Aorta (tissue), 5 donors: ENCODE measurements at regions not wholly inside any gene's neighbourhood (a gene's known extent, or its start where the extent isn't known, plus 50 kb on each side); places are given as distances from the start of the nearest gene placed in this dataset.

Experiments used
- ATAC-seq: fragments of 200-7000 bp; cut with Tn5 transposase; one replicate; pipeline ENCODE4 v1.9.1; 2022; ENCODE audit warnings: moderate library complexity; ENCODE audit not compliant: low FRiP score
- DNase-seq, 2 donors: peaks; one replicate each; pipeline ENCODE4 v3.0.0-alpha.2; 2020
- H3K27ac ChIP-seq, 2 donors: one replicate each; pipeline ENCODE4 v1.5.1; 2013; ENCODE audit warnings: low read length in 2 of 2, mild to moderate bottlenecking in 2 of 2, moderate library complexity in 2 of 2, control low read depth in 1 of 2, inconsistent platforms in 1 of 2, low read depth in 1 of 2
- H3K27me3 ChIP-seq, 2 donors: one replicate each; pipeline ENCODE4 v1.6.1; 2013; ENCODE audit warnings: control low read depth in 1 of 2, low read length in 1 of 2, mild to moderate bottlenecking in 1 of 2, moderate library complexity in 1 of 2; ENCODE audit not compliant: insufficient read depth in 2 of 2, control insufficient read depth in 1 of 2
- H3K36me3 ChIP-seq, 2 donors: one replicate each; pipeline ENCODE4 v1.6.1; 2013; ENCODE audit warnings: control low read depth in 1 of 2, low read length in 1 of 2, mild to moderate bottlenecking in 1 of 2; ENCODE audit not compliant: insufficient read depth in 2 of 2, control insufficient read depth in 1 of 2
- H3K4me1 ChIP-seq, 2 donors: one replicate each; pipeline ENCODE4 v1.6.1; 2013; ENCODE audit warnings: low read length in 2 of 2, control low read depth in 1 of 2, mild to moderate bottlenecking in 1 of 2, moderate library complexity in 1 of 2; ENCODE audit not compliant: insufficient read depth in 2 of 2, control insufficient read depth in 1 of 2
- H3K4me3 ChIP-seq, 2 donors: one replicate each; pipeline ENCODE4 v1.5.1; 2013; ENCODE audit warnings: low read length in 2 of 2, control low read depth in 1 of 2, mild to moderate bottlenecking in 1 of 2
- H3K9me3 ChIP-seq: one replicate; pipeline ENCODE4 v1.6.1; 2013; ENCODE audit warnings: mild to moderate bottlenecking, low read length; ENCODE audit not compliant: control insufficient read depth
- WGBS, 2 donors: extraction: QIAGEN DNeasy Blood & Tissue Kit; methylation state at CpG; one replicate each; pipeline ENCODE4 v1.1.7; 2013; 5-methylcytosine and 5-hydroxymethylcytosine counted together
- intact Hi-C, 2 donors: fragments of 100-400 bp; cut with DNase I; formaldehyde crosslinking; loops; one replicate each; pipeline versions ENCODE4 v1.14.2 to v1.15.0; 2022
- donor health status: healthy with polysubstance abuse.
- donor health status: Bipolar disorder and iron deficiency.
- donor health status: DM: no; HTN: no; CAD: no.
- donor health status: DM: no; HTN: no; CAD: no.
- donor health status: DM: yes; HTN: yes; CAD: no.

DNA sequence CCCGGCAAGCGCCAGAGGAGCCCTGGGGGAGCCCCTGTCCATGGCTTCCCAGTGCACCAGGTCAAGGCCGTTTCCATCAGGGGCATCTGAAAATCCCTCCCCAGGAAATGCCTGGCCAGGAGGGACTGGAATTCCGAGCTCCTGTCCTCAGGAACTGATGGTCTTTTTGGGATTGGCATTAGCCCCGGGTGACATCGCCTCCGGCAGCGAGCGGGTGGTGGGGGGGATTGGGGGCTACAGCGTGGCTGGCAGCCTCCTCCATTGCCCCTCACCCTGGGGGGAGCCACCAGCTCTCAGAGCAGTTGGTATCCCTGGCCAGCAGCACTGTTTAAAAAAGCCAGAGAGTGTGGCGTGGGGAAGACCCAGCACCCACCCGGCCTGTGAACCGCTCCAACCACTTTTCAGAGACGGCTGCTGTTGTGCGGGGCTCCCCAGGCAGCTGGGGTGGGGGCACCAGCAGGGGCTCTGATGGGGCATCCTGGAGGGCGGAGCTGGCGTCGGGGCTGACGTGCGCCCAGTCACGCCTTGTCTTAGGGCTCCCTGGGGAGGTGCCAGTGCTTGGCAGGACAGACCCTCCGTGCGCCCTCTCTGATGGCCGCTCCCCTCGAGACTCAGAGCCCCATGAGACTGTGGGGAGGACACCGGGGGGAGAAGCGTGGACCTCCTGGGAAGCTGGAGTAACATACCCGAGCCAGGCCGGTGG, 62.9 kb upstream of the TTC34 start:
- H3K27me3 ChIP-seq, result no peaks in the 10 kb centered on the region
- WGBS, 2 donors, result 68% methylated on average over 29 of the region's 29 CpGs
- no peak overlapping the region for H3K4me3 ChIP-seq
- ATAC-seq, result no peak
- no peaks in the 10 kb centered on the region for H3K36me3 ChIP-seq
- no peak overlapping the region for H3K27ac ChIP-seq
- H3K4me1 ChIP-seq, result no peaks in the 10 kb centered on the region
- H3K9me3 ChIP-seq, result no peaks in the 10 kb centered on the region
- intact Hi-C loops, result no loop called here
- peak in 1 of 2 donors; percentile 23 for DNase-seq

DNA sequence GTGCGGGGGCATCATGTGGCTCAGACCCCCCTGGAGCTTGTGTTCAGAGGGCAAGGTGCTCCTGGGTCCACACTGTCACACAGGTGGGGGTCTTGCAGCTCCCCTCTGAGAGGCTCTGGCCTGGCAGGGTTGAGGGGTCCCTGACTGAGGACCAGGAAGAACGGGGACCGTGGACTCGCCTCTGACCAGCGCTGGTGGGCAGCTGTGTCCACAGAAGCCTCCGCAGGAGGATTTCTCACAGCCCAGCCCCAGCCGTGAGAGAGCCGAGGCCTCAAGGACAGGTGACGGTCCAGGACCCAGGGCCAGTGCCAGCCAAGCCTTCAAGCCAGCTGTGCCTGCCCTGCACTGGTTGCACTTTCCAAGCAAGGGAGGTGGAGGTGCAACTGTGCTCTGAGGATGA, 63.5 kb upstream of the TTC34 start:
- no peak overlapping the region for H3K27ac ChIP-seq
- intact Hi-C loops, result no loop called here
- H3K4me3 ChIP-seq, result no peak overlapping the region
- no peaks in the 10 kb centered on the region for H3K4me1 ChIP-seq
- 91 to 92% methylated on average over 9 of the region's 9 CpGs for WGBS, 2 donors
- ATAC-seq (no peak), DNase-seq (no peak)
- H3K36me3 ChIP-seq, result no peaks in the 10 kb centered on the region
- no peaks in the 10 kb centered on the region for H3K27me3 ChIP-seq
- H3K9me3 ChIP-seq, result no peaks in the 10 kb centered on the region

DNA sequence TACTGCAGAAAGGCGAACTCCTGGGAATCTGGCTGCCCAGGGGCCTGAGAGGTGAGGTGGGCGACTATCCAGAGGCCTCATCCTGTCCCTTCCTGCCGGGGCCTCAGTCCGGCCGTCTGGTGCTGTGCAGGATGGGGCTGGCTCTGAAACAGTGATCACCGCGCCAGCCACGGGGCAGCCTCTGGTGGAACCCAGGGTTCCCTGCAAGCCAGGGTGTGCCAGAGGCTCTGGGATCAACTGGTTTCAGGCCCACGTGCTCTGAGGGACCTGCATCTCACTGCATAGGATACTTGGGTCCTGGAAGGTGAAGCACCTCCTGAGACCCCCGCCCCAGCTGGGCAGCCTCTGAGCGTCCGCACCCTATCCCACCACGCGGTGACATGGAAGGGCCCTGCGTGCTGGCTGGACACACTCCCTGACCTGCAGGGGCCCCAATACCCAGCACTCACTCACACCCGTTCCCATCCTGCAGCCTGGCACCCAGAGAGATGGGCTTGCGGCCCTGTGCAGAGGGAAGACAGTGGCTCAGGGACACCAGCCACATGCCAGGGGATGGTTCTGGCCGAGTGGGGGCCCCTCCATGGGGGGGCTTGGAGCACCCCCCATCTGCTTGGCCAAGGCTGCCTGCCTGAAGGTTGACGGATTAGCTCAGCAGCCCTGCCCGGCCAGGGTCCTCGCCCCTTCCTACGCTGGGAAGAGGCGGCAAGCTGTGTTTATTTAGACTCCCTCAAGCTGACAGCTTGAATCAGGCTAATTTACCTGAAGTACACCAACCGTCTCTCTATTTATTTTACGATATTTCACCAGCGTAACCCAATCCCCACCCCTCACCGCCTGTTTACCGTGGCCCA, 64.3 kb upstream of the TTC34 start:
- H3K4me1 ChIP-seq, result no peaks in the 10 kb centered on the region
- no peaks in the 10 kb centered on the region for H3K27me3 ChIP-seq
- H3K27ac ChIP-seq, result no peak overlapping the region
- intact Hi-C loops, result no loop called here
- H3K36me3 ChIP-seq, result no peaks in the 10 kb centered on the region
- H3K9me3 ChIP-seq, result no peaks in the 10 kb centered on the region
- DNase-seq (no peak), ATAC-seq (no peak)
- 88 to 90% methylated on average over 28 of the region's 28 CpGs for WGBS, 2 donors
- H3K4me3 ChIP-seq, result no peak overlapping the region

DNA sequence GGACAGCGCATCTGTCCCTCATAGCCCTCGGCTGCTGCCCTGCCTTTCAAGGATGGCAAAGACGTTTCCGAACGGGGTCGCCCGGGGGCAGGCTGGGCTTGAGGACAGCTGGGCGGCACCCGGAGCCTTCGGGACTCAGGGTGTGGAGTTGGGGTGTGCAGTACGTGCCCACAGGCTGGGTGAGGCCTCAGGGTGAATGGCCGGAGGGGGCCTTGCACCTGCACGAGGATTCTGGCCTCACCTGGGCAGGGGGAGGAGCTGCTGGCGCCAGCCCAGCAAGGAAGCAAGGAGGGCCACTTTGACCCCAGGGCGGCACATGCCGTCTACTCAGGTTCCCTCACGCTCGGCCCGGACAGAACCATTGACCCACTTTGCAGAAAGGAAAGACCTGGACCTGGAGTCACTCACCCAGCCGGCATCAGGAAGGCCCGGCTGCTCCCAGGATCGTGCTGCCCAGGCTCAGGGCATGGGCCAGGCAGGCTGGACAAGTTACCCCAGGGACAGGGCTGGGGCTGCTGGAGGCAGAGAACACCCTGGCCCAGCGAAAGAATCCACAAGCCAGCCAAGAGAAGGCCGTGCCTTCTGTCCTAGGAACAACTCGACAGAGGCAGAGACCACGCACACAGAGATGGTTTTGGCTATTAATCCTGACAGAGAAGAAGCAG, 65.1 kb upstream of the TTC34 start:
- H3K36me3 ChIP-seq, result no peaks in the 10 kb centered on the region
- no peaks in the 10 kb centered on the region for H3K27me3 ChIP-seq
- DNase-seq (no peak), ATAC-seq (no peak)
- 87 to 88% methylated on average over 26 of the region's 26 CpGs for WGBS, 2 donors
- H3K9me3 ChIP-seq, result peaks cover 6% of the 10 kb centered on the region
- no peak overlapping the region for H3K27ac ChIP-seq
- intact Hi-C loops, result no loop called here
- no peak overlapping the region for H3K4me3 ChIP-seq
- H3K4me1 ChIP-seq, result no peaks in the 10 kb centered on the region

DNA sequence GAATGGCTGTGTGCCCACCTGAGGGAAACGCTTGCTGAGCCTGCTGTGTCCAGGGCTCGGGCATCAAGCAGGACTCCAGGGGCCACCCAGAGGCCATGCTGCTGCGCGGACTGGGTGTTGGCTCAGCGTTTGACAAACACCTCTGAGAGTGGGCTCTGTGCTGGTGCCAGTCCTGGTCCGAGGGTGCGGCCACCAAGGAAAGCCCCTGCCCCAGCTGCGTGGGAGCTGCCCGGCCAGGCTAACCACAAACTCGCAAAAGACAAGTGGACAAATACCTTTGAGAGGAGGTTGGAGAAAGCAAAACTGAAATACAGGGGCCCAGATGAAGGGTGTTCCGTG, 65.6 kb upstream of the TTC34 start:
- ATAC-seq (no peak), DNase-seq (no peak)
- H3K27ac ChIP-seq, result no peak overlapping the region
- no peaks in the 10 kb centered on the region for H3K36me3 ChIP-seq
- H3K4me1 ChIP-seq, result no peaks in the 10 kb centered on the region
- H3K27me3 ChIP-seq, result no peaks in the 10 kb centered on the region
- H3K9me3 ChIP-seq, result peaks cover 6% of the 10 kb centered on the region
- H3K4me3 ChIP-seq, result no peak overlapping the region
- intact Hi-C loops, result no loop called here
- 89 to 92% methylated on average over 11 of the region's 11 CpGs for WGBS, 2 donors

DNA sequence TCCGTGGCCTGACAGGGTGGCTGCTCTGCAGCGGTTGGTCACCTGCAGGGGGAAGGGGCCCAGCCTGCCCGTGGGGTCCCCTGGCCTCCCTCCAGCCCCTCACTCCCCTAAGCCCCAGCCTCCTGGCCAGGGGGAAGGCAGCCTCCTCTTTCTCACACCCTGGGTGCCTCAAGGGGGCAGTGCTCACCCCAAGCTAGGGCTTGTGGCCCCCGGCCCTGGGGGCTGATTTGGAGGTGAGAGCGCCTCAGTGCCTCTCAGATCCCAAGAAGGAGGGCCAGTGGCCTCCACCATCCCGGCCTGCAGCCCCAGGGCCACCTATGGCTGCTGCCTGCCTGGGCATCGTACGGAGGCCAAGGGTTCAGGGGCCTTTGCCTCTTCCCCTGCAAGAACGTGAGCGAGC, 66.4 kb upstream of the TTC34 start:
- no peak overlapping the region for H3K4me3 ChIP-seq
- H3K9me3 ChIP-seq, result peaks cover 6% of the 10 kb centered on the region
- intact Hi-C loops, result no loop called here
- no peak for ATAC-seq
- no peaks in the 10 kb centered on the region for H3K27me3 ChIP-seq
- no peak for DNase-seq
- H3K36me3 ChIP-seq, result no peaks in the 10 kb centered on the region
- no peak overlapping the region for H3K27ac ChIP-seq
- WGBS, 2 donors, result 82% methylated on average over 10 of the region's 10 CpGs
- no peaks in the 10 kb centered on the region for H3K4me1 ChIP-seq

DNA sequence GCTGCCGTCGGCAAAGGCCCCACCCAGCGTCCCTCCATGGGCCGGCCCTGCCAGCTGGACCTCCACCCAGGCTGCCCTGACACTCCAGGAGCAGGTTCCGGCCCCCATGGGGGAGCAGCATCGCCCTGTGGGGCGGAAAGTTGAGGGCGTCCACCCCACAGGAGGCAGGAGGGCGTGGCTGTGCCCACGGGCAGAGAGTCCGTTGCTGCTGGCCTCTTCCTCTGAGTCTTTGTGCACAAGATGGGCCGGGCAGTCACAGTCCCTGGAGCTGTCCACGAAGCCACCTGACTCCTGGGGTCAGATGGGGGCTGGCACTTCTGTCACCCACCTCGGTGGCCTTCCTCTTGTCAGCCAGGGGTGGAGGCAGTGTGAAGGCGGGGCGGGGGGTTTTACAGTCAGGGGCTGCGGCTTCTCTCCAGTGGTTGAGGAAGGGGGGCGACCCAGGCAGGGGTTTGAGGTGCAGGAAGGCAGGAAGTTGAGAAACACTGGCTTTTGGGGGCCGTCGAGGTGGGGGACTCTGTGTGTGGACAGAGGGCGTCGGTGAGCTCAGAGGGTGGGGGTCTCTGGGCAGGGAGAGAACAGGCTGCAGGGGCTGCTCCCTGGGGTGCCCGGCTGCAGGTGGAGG, 67.2 kb upstream of the TTC34 start:
- no peaks in the 10 kb centered on the region for H3K36me3 ChIP-seq
- H3K27me3 ChIP-seq, result no peaks in the 10 kb centered on the region
- DNase-seq, result no peak
- intact Hi-C loops, result no loop called here
- H3K9me3 ChIP-seq, result peaks cover 6% of the 10 kb centered on the region
- no peak overlapping the region for H3K4me3 ChIP-seq
- H3K4me1 ChIP-seq, result no peaks in the 10 kb centered on the region
- no peak overlapping the region for H3K27ac ChIP-seq
- 88% methylated on average over 23 of the region's 23 CpGs for WGBS, 2 donors
- ATAC-seq, result no peak

DNA sequence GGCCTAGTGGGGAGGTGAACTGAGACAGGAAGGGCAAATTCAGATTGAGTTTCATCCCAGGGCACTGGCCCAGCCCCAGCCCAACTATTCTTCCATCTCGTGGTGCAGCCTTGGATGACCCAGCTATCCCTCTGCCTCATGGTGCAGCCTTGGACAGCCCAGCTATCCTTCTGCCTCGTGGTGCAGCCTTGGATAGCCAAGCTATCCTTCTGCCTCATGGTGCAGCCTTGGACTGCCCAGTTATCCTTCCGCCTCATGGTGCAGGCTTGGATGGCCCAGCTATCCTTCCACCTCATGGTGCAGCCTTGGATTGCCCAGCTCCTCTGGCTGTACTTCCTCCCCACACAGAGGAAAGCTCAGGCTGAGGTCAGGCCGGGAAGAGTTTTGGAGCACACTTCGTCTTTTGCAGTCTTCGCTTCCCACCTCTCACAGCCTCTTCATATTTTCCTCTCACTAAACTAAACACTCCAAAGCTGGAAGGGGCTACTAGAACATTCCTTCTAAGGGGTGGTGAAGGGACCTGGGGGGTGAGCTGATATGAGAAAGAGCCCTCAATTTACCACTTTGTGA, 69.8 kb upstream of the TTC34 start:
- Histone ChIP-seq H3K9me3 (peaks cover 6% of the 10 kb centered on the region), H3K27ac (no peak overlapping the region), H3K36me3 (no peaks in the 10 kb centered on the region), H3K27me3 (no peaks in the 10 kb centered on the region), H3K4me3 (no peak overlapping the region), H3K4me1 (no peaks in the 10 kb centered on the region)
- ATAC-seq (no peak), DNase-seq (no peak)
- 96 to 97% methylated on average over 6 of the region's 6 CpGs for WGBS, 2 donors
- intact Hi-C loops, result no loop called here
